ENCODE measurements at regions not wholly inside any gene's neighbourhood (a gene's known extent, or its start where the extent isn't known, plus 50 kb on each side); places are given as distances from the start of the nearest gene placed in this dataset.

DNA sequence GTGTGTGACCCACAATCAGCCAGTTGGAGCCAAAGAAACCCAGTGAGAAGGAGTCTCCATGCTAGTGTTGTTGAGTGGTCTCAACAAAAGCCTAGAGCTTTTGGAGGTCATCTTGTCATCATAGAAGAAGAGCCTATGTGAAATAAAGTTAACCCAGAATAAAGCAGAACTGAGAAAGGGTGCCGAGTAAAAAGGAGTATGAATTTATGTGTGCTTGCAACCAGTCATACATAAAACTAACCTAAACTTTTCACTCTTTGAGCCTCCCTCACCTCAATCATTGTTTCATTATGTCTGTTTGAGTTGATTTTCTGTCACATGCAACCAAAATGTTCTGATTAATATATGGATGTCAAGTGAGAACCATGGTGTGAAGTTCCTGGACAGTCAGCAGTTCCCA lies 599.3 kb upstream of the ZEB2 start:
- no peak overlapping the region for H3K4me3 ChIP-seq
- H3K36me3 ChIP-seq, result no peaks in the 10 kb centered on the region
- H3K27ac ChIP-seq, result no peak overlapping the region
- H3K27me3 ChIP-seq, result no peaks in the 10 kb centered on the region
- H3K9me3 ChIP-seq, result no peaks in the 10 kb centered on the region
- no peaks in the 10 kb centered on the region for H3K4me1 ChIP-seq
- intact Hi-C loops (cut with DNase I; ENCODE audit: low total_unique reads), result no loop called here
- no peak for DNase-seq (ENCODE audit: low spot score in 2 of 2)
- no peak for TF ChIP-seq POLR2AphosphoS5 (IDR thresholded peaks at IDR 0.05)
- TF ChIP-seq, protein P1, sequence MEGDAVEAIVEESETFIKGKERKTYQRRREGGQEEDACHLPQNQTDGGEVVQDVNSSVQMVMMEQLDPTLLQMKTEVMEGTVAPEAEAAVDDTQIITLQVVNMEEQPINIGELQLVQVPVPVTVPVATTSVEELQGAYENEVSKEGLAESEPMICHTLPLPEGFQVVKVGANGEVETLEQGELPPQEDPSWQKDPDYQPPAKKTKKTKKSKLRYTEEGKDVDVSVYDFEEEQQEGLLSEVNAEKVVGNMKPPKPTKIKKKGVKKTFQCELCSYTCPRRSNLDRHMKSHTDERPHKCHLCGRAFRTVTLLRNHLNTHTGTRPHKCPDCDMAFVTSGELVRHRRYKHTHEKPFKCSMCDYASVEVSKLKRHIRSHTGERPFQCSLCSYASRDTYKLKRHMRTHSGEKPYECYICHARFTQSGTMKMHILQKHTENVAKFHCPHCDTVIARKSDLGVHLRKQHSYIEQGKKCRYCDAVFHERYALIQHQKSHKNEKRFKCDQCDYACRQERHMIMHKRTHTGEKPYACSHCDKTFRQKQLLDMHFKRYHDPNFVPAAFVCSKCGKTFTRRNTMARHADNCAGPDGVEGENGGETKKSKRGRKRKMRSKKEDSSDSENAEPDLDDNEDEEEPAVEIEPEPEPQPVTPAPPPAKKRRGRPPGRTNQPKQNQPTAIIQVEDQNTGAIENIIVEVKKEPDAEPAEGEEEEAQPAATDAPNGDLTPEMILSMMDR (IDR thresholded peaks at IDR 0.05), result no peak
- no peak for TF ChIP-seq POLR2A (IDR thresholded peaks at IDR 0.05)

DNA sequence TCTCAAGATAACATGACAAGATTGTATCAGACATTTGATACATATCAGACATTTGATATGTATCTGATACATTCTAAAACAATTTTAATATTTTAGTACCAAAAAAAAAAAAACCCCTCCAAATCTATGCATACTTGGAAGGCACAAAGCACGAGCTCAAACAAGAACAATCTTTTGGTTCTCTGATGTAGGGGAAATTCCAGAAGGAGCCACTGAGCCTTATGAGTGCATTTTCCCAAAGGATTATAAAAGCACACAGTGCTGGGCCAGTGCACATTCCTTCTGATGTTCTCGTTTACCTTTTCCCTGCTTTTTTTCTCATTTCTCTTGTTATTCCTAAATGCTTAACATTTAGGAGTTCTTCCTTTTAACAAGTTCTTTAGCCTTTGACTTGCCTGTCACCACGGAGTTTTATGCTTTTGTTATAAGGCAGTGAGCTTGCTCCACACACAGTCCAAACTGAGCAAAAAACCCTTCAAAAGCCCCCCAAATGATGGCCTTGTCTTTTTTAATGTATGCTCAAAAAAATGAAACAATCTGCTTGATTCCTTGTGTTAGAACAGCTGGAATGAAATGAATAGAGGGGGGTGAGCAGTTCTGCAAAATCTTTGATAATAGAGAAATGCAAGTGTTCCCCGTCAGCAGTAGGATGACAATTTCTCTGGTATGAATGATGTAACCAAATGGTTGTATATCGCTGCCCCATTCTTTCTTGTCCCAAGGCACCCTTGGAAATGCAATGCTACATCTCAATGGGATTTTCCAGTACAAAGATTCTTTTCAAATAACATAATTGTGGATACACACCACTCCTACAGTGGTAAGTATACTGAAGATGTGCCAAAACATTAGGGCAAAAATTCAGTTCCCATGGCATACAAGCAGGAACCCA lies 597.2 kb upstream of the ZEB2 start:
- Histone ChIP-seq H3K27ac (no peak overlapping the region), H3K27me3 (no peaks in the 10 kb centered on the region)
- TF ChIP-seq, protein P1 (IDR thresholded peaks at IDR 0.05), result no peak
- TF ChIP-seq POLR2A (IDR thresholded peaks at IDR 0.05) (no peak), POLR2AphosphoS5 (IDR thresholded peaks at IDR 0.05) (no peak)

DNA sequence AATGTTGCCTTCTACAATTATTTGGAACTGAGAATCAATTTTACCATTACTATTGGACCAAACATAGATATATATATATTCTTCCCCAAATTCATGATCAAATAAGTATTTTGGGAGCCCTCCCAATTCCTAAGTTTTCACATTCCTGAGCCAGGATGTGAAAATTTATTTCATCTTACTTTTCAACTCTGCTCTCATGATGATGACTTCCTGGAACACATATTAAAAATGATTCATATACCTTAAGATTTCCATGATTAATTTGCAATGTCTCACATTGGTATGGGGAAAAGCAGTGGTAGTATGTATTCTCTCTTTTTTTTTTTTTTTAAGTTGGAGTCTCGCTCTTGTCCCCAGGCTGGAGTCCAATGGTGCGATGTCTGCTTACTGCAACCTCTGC lies 596.1 kb upstream of the ZEB2 start:
- no peaks in the 10 kb centered on the region for H3K4me1 ChIP-seq
- DNase-seq (ENCODE audit: low spot score in 2 of 2), result no peak
- intact Hi-C loops (cut with DNase I; ENCODE audit: low total_unique reads), result no loop called here
- H3K9me3 ChIP-seq, result no peaks in the 10 kb centered on the region
- H3K27me3 ChIP-seq, result no peaks in the 10 kb centered on the region
- H3K36me3 ChIP-seq, result no peaks in the 10 kb centered on the region
- no peak for TF ChIP-seq POLR2A (IDR thresholded peaks at IDR 0.05)
- TF ChIP-seq, protein P1 (IDR thresholded peaks at IDR 0.05), result no peak
- no peak for TF ChIP-seq POLR2AphosphoS5 (IDR thresholded peaks at IDR 0.05)
- H3K27ac ChIP-seq, result no peak overlapping the region
- H3K4me3 ChIP-seq, result no peak overlapping the region

More for the DNA sequence above, 597.2 kb upstream of the ZEB2 start:
- no peaks in the 10 kb centered on the region for H3K4me1 ChIP-seq
- no peaks in the 10 kb centered on the region for H3K9me3 ChIP-seq
- no peaks in the 10 kb centered on the region for H3K36me3 ChIP-seq
- DNase-seq (ENCODE audit: low spot score in 2 of 2), result no peak
- intact Hi-C loops (cut with DNase I; ENCODE audit: low total_unique reads), result no loop called here
- H3K4me3 ChIP-seq, result no peak overlapping the region

DNA sequence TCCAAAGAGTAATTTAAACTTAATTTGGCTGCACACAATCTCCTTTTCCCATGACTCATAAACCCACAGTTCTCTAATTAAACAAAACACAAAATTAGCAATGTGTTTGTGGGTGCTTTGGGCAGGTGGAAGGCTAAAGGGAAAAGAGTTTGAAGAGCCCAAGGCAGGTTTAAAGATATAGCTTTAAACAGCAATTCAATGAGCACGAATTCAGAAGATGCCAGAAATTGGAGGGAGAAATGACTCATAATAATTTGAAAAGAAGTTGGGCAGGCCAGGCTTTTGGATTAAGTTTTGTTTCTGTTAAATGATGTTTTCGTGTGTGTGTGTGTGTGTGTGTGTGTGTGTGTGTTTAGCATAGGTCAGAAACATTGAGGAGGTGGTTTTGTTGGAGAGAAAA lies 594.8 kb upstream of the ZEB2 start:
- DNase-seq (ENCODE audit: low spot score in 2 of 2), result no peak

DNA sequence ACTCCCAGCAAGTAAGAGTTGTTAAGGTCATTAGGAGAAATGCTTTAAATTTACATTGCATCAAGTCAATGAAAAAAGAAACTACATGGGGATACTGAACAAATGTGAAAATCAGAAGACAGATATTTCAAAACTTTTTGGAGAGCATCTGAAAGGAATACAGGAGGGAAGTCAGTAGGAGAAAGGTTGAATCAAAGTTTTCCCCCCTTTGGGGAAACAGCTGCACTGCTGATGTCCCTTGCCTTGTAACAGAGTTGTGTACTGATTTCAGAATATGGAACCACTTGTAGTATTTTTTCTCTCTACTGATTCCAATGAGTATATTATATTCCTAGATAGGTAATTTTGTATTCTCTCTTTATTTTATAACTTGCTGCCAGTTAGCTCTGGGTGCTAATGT lies 592.5 kb upstream of the ZEB2 start:
- Histone ChIP-seq H3K9me3 (no peaks in the 10 kb centered on the region), H3K4me1 (no peaks in the 10 kb centered on the region), H3K27ac (no peak overlapping the region), H3K27me3 (no peaks in the 10 kb centered on the region), H3K36me3 (no peaks in the 10 kb centered on the region), H3K4me3 (no peak overlapping the region)
- intact Hi-C loops (cut with DNase I; ENCODE audit: low total_unique reads), result no loop called here
- TF ChIP-seq, protein P1 (IDR thresholded peaks at IDR 0.05), result no peak
- no peak for TF ChIP-seq POLR2A (IDR thresholded peaks at IDR 0.05)
- TF ChIP-seq POLR2AphosphoS5 (IDR thresholded peaks at IDR 0.05), result no peak
- no peak for DNase-seq (ENCODE audit: low spot score in 2 of 2)

More for the DNA sequence above, 594.8 kb upstream of the ZEB2 start:
- H3K4me3 ChIP-seq, result no peak overlapping the region
- no peak for TF ChIP-seq POLR2AphosphoS5 (IDR thresholded peaks at IDR 0.05)
- TF ChIP-seq, protein P1 (IDR thresholded peaks at IDR 0.05), result no peak
- TF ChIP-seq POLR2A (IDR thresholded peaks at IDR 0.05), result no peak
- no peaks in the 10 kb centered on the region for H3K27me3 ChIP-seq
- H3K4me1 ChIP-seq, result no peaks in the 10 kb centered on the region
- no peaks in the 10 kb centered on the region for H3K36me3 ChIP-seq
- no peak overlapping the region for H3K27ac ChIP-seq
- intact Hi-C loops (cut with DNase I; ENCODE audit: low total_unique reads), result no loop called here
- no peaks in the 10 kb centered on the region for H3K9me3 ChIP-seq
